ENCODE measurements at regions not wholly inside any gene's neighbourhood (a gene's known extent, or its start where the extent isn't known, plus 50 kb on each side); places are given as distances from the start of the nearest gene placed in this dataset.

- Histone ChIP-seq H3K36me3 (ENCODE audit: control insufficient read depth in 2 of 2, extremely low read depth in 1 of 2, insufficient read depth in 2 of 2, low read length in 2 of 2) (no peaks in the 10 kb centered on the region), H4K20me1 (replicated peaks; ENCODE audit: control insufficient read depth, extremely low read depth, insufficient read depth, low read length) (no peaks in the 10 kb centered on the region), H3K79me2 (ENCODE audit: control insufficient read depth, insufficient read depth, low read length) (no peaks in the 10 kb centered on the region), H3K27ac (ENCODE audit: insufficient read depth, low read depth, low read length) (no peak overlapping the region), H3K9me3 (replicated peaks; ENCODE audit: control insufficient read depth, insufficient read depth, low read length) (peaks cover 8% of the 10 kb centered on the region), H3K4me3 (replicated peaks in 1 of 3; ENCODE audit: insufficient read depth in 1 of 3, low read depth in 1 of 3, low read length in 3 of 3) (no peak overlapping the region), H3K9me1 (replicated peaks; ENCODE audit: control insufficient read depth, extremely low read depth, insufficient read depth, low read length) (no peaks in the 10 kb centered on the region), H2AFZ (ENCODE audit: low read depth, low read length) (no peak overlapping the region), H3K27me3 (ENCODE audit: control insufficient read depth in 2 of 2, insufficient read depth in 2 of 2, low read length in 2 of 2) (no peaks in the 10 kb centered on the region), H3K9ac (replicated peaks; ENCODE audit: extremely low read depth, insufficient read depth, low read length) (no peak overlapping the region), H3K4me2 (ENCODE audit: insufficient read depth, low read length) (no peak overlapping the region), H3K4me1 (ENCODE audit: control insufficient read depth, extremely low read depth, insufficient read depth, low read length) (no peaks in the 10 kb centered on the region)
- ChIA-PET POLR2A (no interaction called here), CTCF (no interaction called here)
- dilution Hi-C loops (cut with MboI; ENCODE audit: extremely low pct_ligation_motif_present, low sequenced_read_pairs) (no loop called here), intact Hi-C loops (cut with micrococcal nuclease) (no loop called here)
- DNase-seq (ENCODE audit: low read depth, low spot score) (no peak), FAIRE-seq (no peak)
- no TSS peak for BruUV-seq (replicated peaks)
- TF ChIP-seq POLR2AphosphoS5 (IDR thresholded peaks at IDR 0.05; ENCODE audit: insufficient read depth, low read depth, low read length) (no peak), MAX (IDR thresholded peaks at IDR 0.05; ENCODE audit: insufficient read depth, insufficient read length) (no peak), GATA2 (IDR thresholded peaks at IDR 0.05; ENCODE audit: insufficient read depth, insufficient read length, low read depth, low read length) (no peak), POLR2A (IDR thresholded peaks at IDR 0.05; ENCODE audit: low read depth, low read length) (no peak), JUN (IDR thresholded peaks at IDR 0.05; ENCODE audit: borderline replicate concordance, insufficient read depth, insufficient read length, low read depth) (no peak), EZH2 (IDR thresholded peaks at IDR 0.05; ENCODE audit: borderline replicate concordance, low read depth, low read length, severe bottlenecking) (no peak), FOS (IDR thresholded peaks at IDR 0.05; ENCODE audit: borderline replicate concordance, insufficient read depth, low read length) (no peak), MYC (IDR thresholded peaks at IDR 0.05; ENCODE audit: low read depth, low read length) (no peak), CTCF (IDR thresholded peaks at IDR 0.05; ENCODE audit: extremely low read depth in 1 of 2, insufficient read depth in 1 of 2, low read depth in 1 of 2, low read length in 2 of 2) (no peak)
Observed at GRCh38 chr1:238710697-238711096, 675.7 kb upstream of the CHRM3 start.

All from endothelial cell of umbilical vein (primary cell).